Pancreas (tissue), 10 donors: ENCODE measurements at regions not wholly inside any gene's neighbourhood (a gene's known extent, or its start where the extent isn't known, plus 50 kb on each side); places are given as distances from the start of the nearest gene placed in this dataset.
A peak's percentile ranks its signal among the peaks of the same experiment; 100 is the strongest.

Experiments used
- ATAC-seq, 4 donors: fragments of 200-7000 bp; cut with Tn5 transposase; one replicate each; pipeline versions ENCODE4 v1.8.0 to v1.9.1; 2020; ENCODE audit warnings: mild to moderate bottlenecking in 4 of 4, moderate library complexity in 4 of 4
- DNase-seq, 6 donors: peaks; one replicate each; pipeline ENCODE4 v3.0.0-alpha.2; 2020
- FAIRE-seq: peaks from 2 replicates; lab custom pipeline; 2012; peaks lifted over from hg19 to GRCh38; lab: Jason Lieb, UNC
- H3K27ac ChIP-seq, 4 donors: fragments of 200-600 bp; sonication (generic); 1 replicate in 3 of 4; 2 replicates in 1 of 4; pipeline versions ENCODE4 v1.5.0 to v1.8.0; 2020
- H3K27me3 ChIP-seq, 4 donors: fragments of 200-600 bp; one replicate each; pipeline ENCODE4 v1.8.0; 2021
- H3K36me3 ChIP-seq, 3 donors: fragments of 200-600 bp; sonication (generic) in 1 of 3; one replicate each; pipeline versions ENCODE4 v1.5.0 to v1.8.0; 2020 to 2021
- H3K4me1 ChIP-seq, 3 donors: fragments of 200-600 bp; one replicate each; pipeline ENCODE4 v1.8.0; 2021
- H3K4me3 ChIP-seq, 4 donors: fragments of 200-600 bp; sonication (generic) in 2 of 4; one replicate each; pipeline versions ENCODE4 v1.5.0 to v1.8.0; 2020 to 2021
- H3K9me3 ChIP-seq, 4 donors: fragments of 200-600 bp; one replicate each; pipeline ENCODE4 v1.8.0; 2021
- WGBS, 2 donors: extraction: QIAGEN DNeasy Blood & Tissue Kit; methylation state at CpG; one replicate each; pipeline ENCODE4 v1.1.7; 2013; 5-methylcytosine and 5-hydroxymethylcytosine counted together
- intact Hi-C, 3 donors: fragments of 100-400 bp; cut with DNase I; formaldehyde crosslinking; loops; one replicate each; pipeline versions ENCODE4 v1.11.1 to v1.14.2; 2022
- TF ChIP-seq, protein P1 (sequence below), 4 donors: fragments of 200-600 bp; sonication (generic) in 3 of 4; IDR thresholded peaks; one replicate each; pipeline versions ENCODE4 v1.5.0 to v1.8.0; 2021; ENCODE audit warnings: antibody characterized with exemption in 4 of 4
- donor health status: healthy with polysubstance abuse.
- donor health status: DM: no; HTN: no; CAD: no; lungs with moderate emphysema.
- donor health status: DM: no; HTN: no; CAD: no.
- donor health status: control.
- donor health status: control.
- donor health status: Bipolar disorder and iron deficiency.
- donor health status: DM: yes; HTN: yes; CAD: no.
- donor health status: DM: no; HTN: no; CAD: no.
- donor health status: DM: no; HTN: no; CAD: no.
- donor health status: DM: yes; HTN: yes; CAD: no.

DNA sequence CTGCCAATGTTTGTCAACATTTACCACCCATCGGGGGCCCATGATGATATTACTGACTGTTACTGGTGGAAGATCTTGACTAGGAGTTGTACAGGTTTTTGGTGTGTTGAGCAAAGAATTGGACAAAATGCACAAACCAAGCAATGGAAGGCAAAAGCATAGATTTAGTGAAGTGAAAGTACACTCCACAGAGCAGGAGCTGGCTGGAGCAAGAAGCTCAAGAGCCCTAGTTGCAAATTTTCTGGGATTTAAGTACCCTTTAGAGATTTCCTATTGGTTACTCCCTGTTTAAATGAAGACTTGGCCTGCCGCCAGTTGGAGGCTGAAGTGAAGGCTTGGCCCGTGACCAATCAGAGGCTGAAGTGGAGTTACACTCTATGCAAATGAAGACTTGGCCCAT lies 128.6 kb upstream of the KL start:
- intact Hi-C loops = no loop called here
- ATAC-seq (no peak), FAIRE-seq (no peak), DNase-seq (no peak)
- no peaks in the 10 kb centered on the region for H3K27me3 ChIP-seq
- TF ChIP-seq, protein P1, sequence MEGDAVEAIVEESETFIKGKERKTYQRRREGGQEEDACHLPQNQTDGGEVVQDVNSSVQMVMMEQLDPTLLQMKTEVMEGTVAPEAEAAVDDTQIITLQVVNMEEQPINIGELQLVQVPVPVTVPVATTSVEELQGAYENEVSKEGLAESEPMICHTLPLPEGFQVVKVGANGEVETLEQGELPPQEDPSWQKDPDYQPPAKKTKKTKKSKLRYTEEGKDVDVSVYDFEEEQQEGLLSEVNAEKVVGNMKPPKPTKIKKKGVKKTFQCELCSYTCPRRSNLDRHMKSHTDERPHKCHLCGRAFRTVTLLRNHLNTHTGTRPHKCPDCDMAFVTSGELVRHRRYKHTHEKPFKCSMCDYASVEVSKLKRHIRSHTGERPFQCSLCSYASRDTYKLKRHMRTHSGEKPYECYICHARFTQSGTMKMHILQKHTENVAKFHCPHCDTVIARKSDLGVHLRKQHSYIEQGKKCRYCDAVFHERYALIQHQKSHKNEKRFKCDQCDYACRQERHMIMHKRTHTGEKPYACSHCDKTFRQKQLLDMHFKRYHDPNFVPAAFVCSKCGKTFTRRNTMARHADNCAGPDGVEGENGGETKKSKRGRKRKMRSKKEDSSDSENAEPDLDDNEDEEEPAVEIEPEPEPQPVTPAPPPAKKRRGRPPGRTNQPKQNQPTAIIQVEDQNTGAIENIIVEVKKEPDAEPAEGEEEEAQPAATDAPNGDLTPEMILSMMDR (IDR thresholded peaks at IDR 0.05) = no peak
- 76 to 81% methylated on average over 3 of the region's 3 CpGs for WGBS, 2 donors
- no peak overlapping the region for H3K4me3 ChIP-seq
- no peak overlapping the region for H3K27ac ChIP-seq
- H3K36me3 ChIP-seq = no peaks in the 10 kb centered on the region
- H3K9me3 ChIP-seq = no peaks in the 10 kb centered on the region
- H3K4me1 ChIP-seq = no peaks in the 10 kb centered on the region

DNA sequence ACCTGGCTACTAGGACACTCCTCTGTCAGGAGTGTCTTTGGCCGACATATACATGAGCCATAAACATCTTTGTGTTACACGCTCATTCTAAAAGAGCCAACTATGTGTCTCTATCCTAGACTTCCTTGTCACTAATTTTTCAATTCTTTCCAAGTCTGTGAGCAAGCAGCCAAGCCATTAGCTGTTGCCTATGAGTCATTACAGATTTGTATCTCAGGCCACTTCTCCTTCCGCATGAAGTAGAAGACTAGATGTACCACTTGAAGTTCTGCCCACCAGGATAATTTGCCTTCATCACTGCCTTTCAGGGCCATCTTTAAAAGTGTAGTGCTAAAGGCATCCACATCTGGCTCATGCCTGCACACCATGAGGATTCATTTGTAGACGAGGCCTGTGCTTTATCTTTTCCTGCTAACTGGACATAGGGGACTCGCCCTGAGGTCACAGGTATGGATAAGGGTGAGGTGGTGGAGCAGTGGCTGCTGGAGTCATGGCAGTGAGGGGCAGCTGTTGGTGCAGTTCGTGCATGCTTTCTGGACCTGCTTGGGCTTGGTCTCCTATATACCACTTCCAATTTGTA lies 126.1 kb upstream of the KL start:
- 77 to 85% methylated on average over 6 of the region's 6 CpGs for WGBS, 2 donors
- FAIRE-seq (no peak), DNase-seq (no peak), ATAC-seq (no peak)
- H3K9me3 ChIP-seq = no peaks in the 10 kb centered on the region
- no peak overlapping the region for H3K27ac ChIP-seq
- TF ChIP-seq, protein P1 (IDR thresholded peaks at IDR 0.05) = no peak
- no peak overlapping the region for H3K4me3 ChIP-seq
- H3K4me1 ChIP-seq = no peaks in the 10 kb centered on the region
- no peaks in the 10 kb centered on the region for H3K27me3 ChIP-seq
- intact Hi-C loops = no loop called here
- no peaks in the 10 kb centered on the region for H3K36me3 ChIP-seq

DNA sequence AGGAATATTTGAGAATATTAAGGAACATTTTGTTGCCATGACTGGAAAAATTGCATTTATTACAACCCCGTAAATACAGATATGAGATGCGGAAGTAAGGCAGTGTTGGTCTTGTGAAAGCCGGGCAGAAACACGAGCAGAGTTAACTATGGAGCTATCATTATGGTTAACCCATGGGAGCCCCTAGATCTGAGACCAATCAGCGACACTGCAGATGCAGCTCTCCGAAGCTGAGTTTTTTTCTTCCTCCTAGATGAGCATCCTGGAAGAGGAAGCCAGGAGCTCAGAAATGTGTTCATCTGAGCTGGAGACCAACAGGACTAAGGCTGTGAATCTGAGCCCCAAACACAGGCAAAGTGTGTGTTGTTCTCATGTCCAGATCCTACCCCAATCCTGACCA lies 123.0 kb upstream of the KL start:
- FAIRE-seq = no peak
- TF ChIP-seq, protein P1 (IDR thresholded peaks at IDR 0.05) = no peak
- no peak overlapping the region for H3K4me3 ChIP-seq
- intact Hi-C loops = no loop called here
- whole genome bisulfite sequencing, 2 donors = 77 to 83% methylated on average over 6 of the region's 6 CpGs
- no peak overlapping the region for H3K27ac ChIP-seq
- H3K27me3 ChIP-seq = no peaks in the 10 kb centered on the region
- no peaks in the 10 kb centered on the region for H3K4me1 ChIP-seq
- H3K9me3 ChIP-seq = no peaks in the 10 kb centered on the region
- ATAC-seq = no peak
- no peak for DNase-seq
- H3K36me3 ChIP-seq = no peaks in the 10 kb centered on the region

DNA sequence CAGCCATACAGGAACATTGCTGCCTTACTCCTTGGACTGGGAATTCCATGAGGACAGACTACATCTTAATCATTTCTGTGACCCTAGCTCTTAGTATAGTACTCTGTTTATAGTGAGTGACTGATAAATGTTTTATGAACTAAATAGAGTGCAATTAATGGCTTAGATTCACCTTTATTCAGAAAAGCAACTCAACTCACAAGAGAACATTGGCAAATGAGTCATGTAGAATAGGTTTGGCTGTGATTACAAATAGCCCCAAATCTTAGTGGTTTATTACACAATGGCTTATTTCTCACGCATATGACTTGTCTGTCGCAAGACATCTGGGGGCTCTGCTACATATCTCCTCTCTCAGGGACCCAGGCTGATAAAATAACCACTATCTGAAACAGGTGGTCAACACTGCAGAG lies 121.6 kb upstream of the KL start:
- peak in 1 of 4 donors; percentile 16 for ATAC-seq
- no peak for DNase-seq
- Histone ChIP-seq H3K27me3 (no peaks in the 10 kb centered on the region), H3K36me3 (no peaks in the 10 kb centered on the region), H3K4me1 (no peaks in the 10 kb centered on the region), H3K27ac (no peak overlapping the region), H3K4me3 (no peak overlapping the region), H3K9me3 (no peaks in the 10 kb centered on the region)
- FAIRE-seq = no peak
- 78 to 82% methylated on average over 2 of the region's 2 CpGs for WGBS, 2 donors
- TF ChIP-seq, protein P1 (IDR thresholded peaks at IDR 0.05) = no peak
- intact Hi-C loops = no loop called here

DNA sequence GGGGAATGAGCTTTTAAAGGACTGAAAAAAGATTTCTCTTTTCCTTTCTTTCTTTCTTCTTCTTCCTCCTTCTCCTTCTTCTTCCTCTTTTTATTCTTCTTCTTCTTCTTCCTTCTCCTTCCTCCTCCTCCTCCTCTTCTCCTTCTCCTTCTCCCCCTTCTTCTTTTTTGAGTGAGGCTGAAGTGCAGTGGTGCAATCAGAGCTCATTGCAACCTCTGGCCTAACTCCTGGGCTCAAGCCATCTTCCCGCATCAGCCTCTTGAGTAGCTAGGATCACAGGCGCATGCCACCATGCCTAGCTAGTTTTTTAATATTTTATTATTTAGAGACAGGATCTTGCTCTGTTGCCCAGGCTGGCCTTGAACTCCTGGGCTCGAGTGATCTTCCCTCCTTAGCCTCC lies 120.9 kb upstream of the KL start:
- no peak for DNase-seq

More for the DNA sequence above, 120.9 kb upstream of the KL start:
- no peak for FAIRE-seq
- TF ChIP-seq, protein P1 (IDR thresholded peaks at IDR 0.05) = no peak
- Histone ChIP-seq H3K4me3 (no peak overlapping the region), H3K27me3 (no peaks in the 10 kb centered on the region), H3K4me1 (no peaks in the 10 kb centered on the region), H3K27ac (no peak overlapping the region), H3K36me3 (no peaks in the 10 kb centered on the region), H3K9me3 (no peaks in the 10 kb centered on the region)
- ATAC-seq = no peak
- intact Hi-C loops = no loop called here
- 80 to 85% methylated on average over 3 of the region's 3 CpGs for WGBS, 2 donors
